GM12878 (cell line): ENCODE measurements at regions not wholly inside any gene's neighbourhood (a gene's known extent, or its start where the extent isn't known, plus 50 kb on each side); places are given as distances from the start of the nearest gene placed in this dataset.

Experiments used
- CHD4 ChIP-seq: fragments of 200-600 bp; sonication (generic); IDR thresholded peaks from 2 replicates; pipeline ENCODE4 v1.6.1; 2016; ENCODE audit warnings: mild to moderate bottlenecking
- EGR1 ChIP-seq, 2 experiments: IDR thresholded peaks; 1 replicate in 1 of 2; 2 replicates in 1 of 2; pipeline ENCODE4 v1.6.1; 2011 to 2012; ENCODE audit warnings: low read depth in 2 of 2, low read length in 2 of 2, borderline replicate concordance in 1 of 2, mild to moderate bottlenecking in 1 of 2, moderate library complexity in 1 of 2
- PAX8 ChIP-seq: fragments of 450-650 bp; IDR thresholded peaks from 2 replicates; pipeline ENCODE4 v1.6.1; 2017; ENCODE audit warnings: mild to moderate bottlenecking, moderate library complexity
- POLR2A ChIP-seq: IDR thresholded peaks from 2 replicates; pipeline ENCODE4 v1.6.1; 2011; ENCODE audit warnings: low read depth, mild to moderate bottlenecking, low read length
- POU2F2 ChIP-seq: IDR thresholded peaks from 3 replicates; pipeline ENCODE4 v1.6.1; 2011; ENCODE audit warnings: low read depth, mild to moderate bottlenecking, low read length, borderline replicate concordance
- RAD21 ChIP-seq: IDR thresholded peaks from 2 replicates; pipeline ENCODE4 v1.6.1; 2011; ENCODE audit warnings: mild to moderate bottlenecking, low read depth, low read length, moderate library complexity; ENCODE audit not compliant: insufficient read depth
- RFX5 ChIP-seq: IDR thresholded peaks from 2 replicates; pipeline ENCODE4 v1.6.1; 2011; ENCODE audit warnings: low read depth, low read length, improper control_type of control experiment
- SPI1 ChIP-seq: IDR thresholded peaks from 2 replicates; pipeline ENCODE4 v1.6.1; 2011; ENCODE audit warnings: low read depth, mild to moderate bottlenecking, low read length, moderate library complexity, borderline replicate concordance; ENCODE audit not compliant: insufficient read depth
- USF2 ChIP-seq: IDR thresholded peaks from 2 replicates; pipeline ENCODE4 v1.6.1; 2011; ENCODE audit warnings: low read depth, low read length, improper control_type of control experiment, borderline replicate concordance
- ZNF622 ChIP-seq: fragments of 450-650 bp; IDR thresholded peaks from 2 replicates; pipeline ENCODE4 v1.6.1; 2017; ENCODE audit warnings: mild to moderate bottlenecking, inconsistent platforms
- TF ChIP-seq, protein P1 (sequence below), 3 experiments: IDR thresholded peaks in 2 of 3; conservative IDR thresholded peaks in 1 of 3; 2 replicates each; pipeline ENCODE4 v1.5.1; 2011; ENCODE audit warnings: low read depth in 3 of 3, low read length in 3 of 3, mild to moderate bottlenecking in 3 of 3, control low read depth in 2 of 3, moderate library complexity in 2 of 3, inconsistent platforms in 1 of 3, mixed read lengths in 1 of 3; ENCODE audit not compliant: control insufficient read depth in 2 of 3, insufficient read depth in 1 of 3; ENCODE audit errors: extremely low read depth in 1 of 3

DNA sequence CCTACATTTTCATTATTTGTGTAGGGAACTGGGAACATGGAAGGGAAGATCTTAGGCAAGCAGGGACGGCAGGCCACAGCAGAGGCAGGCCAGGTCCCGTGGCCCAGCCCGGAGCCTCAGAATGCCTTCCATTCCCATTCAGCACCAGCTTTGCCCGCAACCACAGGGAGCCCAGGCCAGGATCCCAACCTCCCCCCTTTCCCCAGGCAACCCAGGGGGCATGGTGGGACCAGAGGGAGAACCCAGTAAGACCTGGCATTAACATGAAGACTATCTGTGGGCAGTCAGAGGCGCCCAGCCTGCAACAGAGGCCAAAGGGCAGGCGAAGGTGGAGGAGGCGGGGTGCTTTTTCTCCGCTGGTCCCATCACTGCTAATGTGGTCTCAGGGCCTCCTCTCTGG is 135.6 kb downstream of the TPRA1 start:
- TF ChIP-seq RAD21 (no peak), USF2 (no peak), RFX5 (no peak), POU2F2 (no peak), EGR1 (IDR thresholded peaks at IDR 0.05; ENCODE audit: borderline replicate concordance in 1 of 2, low read depth in 2 of 2, low read length in 2 of 2) (no peak), POLR2A (no peak), SPI1 (no peak), CHD4 (no peak), ZNF622 (no peak), PAX8 (no peak)
- TF ChIP-seq, protein P1, sequence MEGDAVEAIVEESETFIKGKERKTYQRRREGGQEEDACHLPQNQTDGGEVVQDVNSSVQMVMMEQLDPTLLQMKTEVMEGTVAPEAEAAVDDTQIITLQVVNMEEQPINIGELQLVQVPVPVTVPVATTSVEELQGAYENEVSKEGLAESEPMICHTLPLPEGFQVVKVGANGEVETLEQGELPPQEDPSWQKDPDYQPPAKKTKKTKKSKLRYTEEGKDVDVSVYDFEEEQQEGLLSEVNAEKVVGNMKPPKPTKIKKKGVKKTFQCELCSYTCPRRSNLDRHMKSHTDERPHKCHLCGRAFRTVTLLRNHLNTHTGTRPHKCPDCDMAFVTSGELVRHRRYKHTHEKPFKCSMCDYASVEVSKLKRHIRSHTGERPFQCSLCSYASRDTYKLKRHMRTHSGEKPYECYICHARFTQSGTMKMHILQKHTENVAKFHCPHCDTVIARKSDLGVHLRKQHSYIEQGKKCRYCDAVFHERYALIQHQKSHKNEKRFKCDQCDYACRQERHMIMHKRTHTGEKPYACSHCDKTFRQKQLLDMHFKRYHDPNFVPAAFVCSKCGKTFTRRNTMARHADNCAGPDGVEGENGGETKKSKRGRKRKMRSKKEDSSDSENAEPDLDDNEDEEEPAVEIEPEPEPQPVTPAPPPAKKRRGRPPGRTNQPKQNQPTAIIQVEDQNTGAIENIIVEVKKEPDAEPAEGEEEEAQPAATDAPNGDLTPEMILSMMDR (IDR thresholded peaks at IDR 0.05 in 2 of 3, conservative IDR thresholded peaks at IDR 0.05 in 1 of 3; ENCODE audit: control insufficient read depth in 2 of 3, extremely low read depth in 1 of 3, insufficient read depth in 1 of 3, low read depth in 3 of 3, low read length in 3 of 3) = no peak
